ENCODE measurements at regions not wholly inside any gene's neighbourhood (a gene's known extent, or its start where the extent isn't known, plus 50 kb on each side); places are given as distances from the start of the nearest gene placed in this dataset.

DNA sequence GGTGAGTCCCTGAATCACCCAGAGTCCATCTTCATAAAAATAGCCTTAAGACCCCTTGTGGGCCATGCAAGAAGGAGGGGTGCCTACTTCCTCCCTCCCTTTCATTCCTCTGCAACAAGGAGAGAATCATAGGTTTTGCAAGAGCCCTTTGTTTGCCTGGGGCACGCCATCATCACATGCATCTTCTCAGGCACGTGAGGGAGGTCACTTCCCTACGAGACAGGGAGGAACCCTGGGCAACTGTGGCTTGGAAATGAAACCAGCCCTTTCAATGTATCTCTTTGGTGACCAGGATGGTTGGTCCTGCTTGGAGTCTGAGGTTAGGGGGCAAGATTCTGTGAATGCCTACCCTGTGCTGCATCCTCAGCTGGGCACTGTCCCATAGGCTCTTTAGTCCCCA lies 194.8 kb downstream of the MAFB start (continued):
- TF ChIP-seq, protein P1, sequence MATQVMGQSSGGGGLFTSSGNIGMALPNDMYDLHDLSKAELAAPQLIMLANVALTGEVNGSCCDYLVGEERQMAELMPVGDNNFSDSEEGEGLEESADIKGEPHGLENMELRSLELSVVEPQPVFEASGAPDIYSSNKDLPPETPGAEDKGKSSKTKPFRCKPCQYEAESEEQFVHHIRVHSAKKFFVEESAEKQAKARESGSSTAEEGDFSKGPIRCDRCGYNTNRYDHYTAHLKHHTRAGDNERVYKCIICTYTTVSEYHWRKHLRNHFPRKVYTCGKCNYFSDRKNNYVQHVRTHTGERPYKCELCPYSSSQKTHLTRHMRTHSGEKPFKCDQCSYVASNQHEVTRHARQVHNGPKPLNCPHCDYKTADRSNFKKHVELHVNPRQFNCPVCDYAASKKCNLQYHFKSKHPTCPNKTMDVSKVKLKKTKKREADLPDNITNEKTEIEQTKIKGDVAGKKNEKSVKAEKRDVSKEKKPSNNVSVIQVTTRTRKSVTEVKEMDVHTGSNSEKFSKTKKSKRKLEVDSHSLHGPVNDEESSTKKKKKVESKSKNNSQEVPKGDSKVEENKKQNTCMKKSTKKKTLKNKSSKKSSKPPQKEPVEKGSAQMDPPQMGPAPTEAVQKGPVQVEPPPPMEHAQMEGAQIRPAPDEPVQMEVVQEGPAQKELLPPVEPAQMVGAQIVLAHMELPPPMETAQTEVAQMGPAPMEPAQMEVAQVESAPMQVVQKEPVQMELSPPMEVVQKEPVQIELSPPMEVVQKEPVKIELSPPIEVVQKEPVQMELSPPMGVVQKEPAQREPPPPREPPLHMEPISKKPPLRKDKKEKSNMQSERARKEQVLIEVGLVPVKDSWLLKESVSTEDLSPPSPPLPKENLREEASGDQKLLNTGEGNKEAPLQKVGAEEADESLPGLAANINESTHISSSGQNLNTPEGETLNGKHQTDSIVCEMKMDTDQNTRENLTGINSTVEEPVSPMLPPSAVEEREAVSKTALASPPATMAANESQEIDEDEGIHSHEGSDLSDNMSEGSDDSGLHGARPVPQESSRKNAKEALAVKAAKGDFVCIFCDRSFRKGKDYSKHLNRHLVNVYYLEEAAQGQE (IDR thresholded peaks at IDR 0.05; ENCODE audit: unreplicated experiment) = no peak

DNA sequence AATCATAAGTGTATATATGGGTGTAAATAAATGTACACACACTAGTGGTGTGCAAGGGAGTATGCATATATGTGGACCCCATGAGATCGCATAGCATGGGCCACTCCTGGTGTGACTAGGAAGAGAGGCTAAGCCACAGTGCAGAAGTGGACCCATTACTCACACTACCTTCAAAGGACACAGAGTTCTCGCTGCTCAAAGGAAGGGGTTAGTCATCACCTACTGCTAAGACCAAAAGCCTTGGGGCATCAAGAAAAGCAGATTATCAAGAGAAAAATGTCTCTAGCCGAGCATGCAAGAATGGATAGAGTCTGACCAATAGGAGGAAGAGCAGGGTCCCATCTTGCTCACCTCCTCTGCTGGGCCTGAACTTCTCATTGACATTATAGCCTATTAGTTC lies 195.5 kb downstream of the MAFB start:
- H3K4me2 ChIP-seq = no peak overlapping the region
- no peaks in the 10 kb centered on the region for H3K9me3 Mint-ChIP-seq
- no peaks in the 10 kb centered on the region for H3F3A ChIP-seq (replicated peaks; ENCODE audit: low read depth)
- no peak overlapping the region for H2AFZ ChIP-seq
- H3K27me3 ChIP-seq (ENCODE audit: insufficient read depth) = no peaks in the 10 kb centered on the region
- H4K20me1 ChIP-seq (replicated peaks; ENCODE audit: insufficient read depth) = no peaks in the 10 kb centered on the region
- no peaks in the 10 kb centered on the region for H3K4me1 Mint-ChIP-seq
- H3K79me2 ChIP-seq (replicated peaks; ENCODE audit: insufficient read depth) = no peaks in the 10 kb centered on the region
- ATAC-seq = no peak
- no peak for DNase-seq (ENCODE audit: low spot score)
- H3K36me3 ChIP-seq (ENCODE audit: insufficient read depth) = no peaks in the 10 kb centered on the region
- H3K27me3 Mint-ChIP-seq (ENCODE audit: insufficient read depth, low read depth, poor library complexity) = peaks cover 5% of the 10 kb centered on the region
- H3K27ac Mint-ChIP-seq = no peak overlapping the region
- H3K27ac ChIP-seq (ENCODE audit: low read depth) = no peak overlapping the region
- H3K36me3 Mint-ChIP-seq (ENCODE audit: low read depth) = no peaks in the 10 kb centered on the region; the same call in 2 of the 3 replicates
- H3K4me3 ChIP-seq = no peak overlapping the region
- no peak overlapping the region for H3K4me3 Mint-ChIP-seq
- no peaks in the 10 kb centered on the region for H3K4me1 ChIP-seq (ENCODE audit: insufficient read depth)
- H3K9me2 ChIP-seq (ENCODE audit: insufficient read depth) = peaks cover 17% of the 10 kb centered on the region
- no peak for TF ChIP-seq NANOG (IDR thresholded peaks at IDR 0.05; ENCODE audit: borderline replicate concordance)
- no peak for TF ChIP-seq EZH2phosphoT487 (IDR thresholded peaks at IDR 0.05; ENCODE audit: unreplicated experiment)
- TF ChIP-seq, protein P1 (IDR thresholded peaks at IDR 0.05; ENCODE audit: unreplicated experiment) = no peak
- no peak for TF ChIP-seq CREB1 (CRISPR knock-in tag; IDR thresholded peaks at IDR 0.05; ENCODE audit: low read depth)
- TF ChIP-seq, protein P2, sequence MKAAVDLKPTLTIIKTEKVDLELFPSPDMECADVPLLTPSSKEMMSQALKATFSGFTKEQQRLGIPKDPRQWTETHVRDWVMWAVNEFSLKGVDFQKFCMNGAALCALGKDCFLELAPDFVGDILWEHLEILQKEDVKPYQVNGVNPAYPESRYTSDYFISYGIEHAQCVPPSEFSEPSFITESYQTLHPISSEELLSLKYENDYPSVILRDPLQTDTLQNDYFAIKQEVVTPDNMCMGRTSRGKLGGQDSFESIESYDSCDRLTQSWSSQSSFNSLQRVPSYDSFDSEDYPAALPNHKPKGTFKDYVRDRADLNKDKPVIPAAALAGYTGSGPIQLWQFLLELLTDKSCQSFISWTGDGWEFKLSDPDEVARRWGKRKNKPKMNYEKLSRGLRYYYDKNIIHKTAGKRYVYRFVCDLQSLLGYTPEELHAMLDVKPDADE (IDR thresholded peaks at IDR 0.05) = no peak
- no peak for TF ChIP-seq POLR2AphosphoS5 (IDR thresholded peaks at IDR 0.05; ENCODE audit: low read depth)
- TF ChIP-seq JUNB (IDR thresholded peaks at IDR 0.05; ENCODE audit: unreplicated experiment) = no peak
- no peak for TF ChIP-seq STAT1 (IDR thresholded peaks at IDR 0.05; ENCODE audit: unreplicated experiment)
- no peak for TF ChIP-seq EZH2 (IDR thresholded peaks at IDR 0.05; ENCODE audit: low read depth, unreplicated experiment)
- TF ChIP-seq ZNF331 (CRISPR knock-in tag; IDR thresholded peaks at IDR 0.05; ENCODE audit: low read depth) = no peak
- TF ChIP-seq, protein P3, sequence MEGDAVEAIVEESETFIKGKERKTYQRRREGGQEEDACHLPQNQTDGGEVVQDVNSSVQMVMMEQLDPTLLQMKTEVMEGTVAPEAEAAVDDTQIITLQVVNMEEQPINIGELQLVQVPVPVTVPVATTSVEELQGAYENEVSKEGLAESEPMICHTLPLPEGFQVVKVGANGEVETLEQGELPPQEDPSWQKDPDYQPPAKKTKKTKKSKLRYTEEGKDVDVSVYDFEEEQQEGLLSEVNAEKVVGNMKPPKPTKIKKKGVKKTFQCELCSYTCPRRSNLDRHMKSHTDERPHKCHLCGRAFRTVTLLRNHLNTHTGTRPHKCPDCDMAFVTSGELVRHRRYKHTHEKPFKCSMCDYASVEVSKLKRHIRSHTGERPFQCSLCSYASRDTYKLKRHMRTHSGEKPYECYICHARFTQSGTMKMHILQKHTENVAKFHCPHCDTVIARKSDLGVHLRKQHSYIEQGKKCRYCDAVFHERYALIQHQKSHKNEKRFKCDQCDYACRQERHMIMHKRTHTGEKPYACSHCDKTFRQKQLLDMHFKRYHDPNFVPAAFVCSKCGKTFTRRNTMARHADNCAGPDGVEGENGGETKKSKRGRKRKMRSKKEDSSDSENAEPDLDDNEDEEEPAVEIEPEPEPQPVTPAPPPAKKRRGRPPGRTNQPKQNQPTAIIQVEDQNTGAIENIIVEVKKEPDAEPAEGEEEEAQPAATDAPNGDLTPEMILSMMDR (conservative IDR thresholded peaks at IDR 0.05; ENCODE audit: low read depth in 2 of 2) = no peak
